ENCODE measurements at regions not wholly inside any gene's neighbourhood (a gene's known extent, or its start where the extent isn't known, plus 50 kb on each side); places are given as distances from the start of the nearest gene placed in this dataset.

DNA sequence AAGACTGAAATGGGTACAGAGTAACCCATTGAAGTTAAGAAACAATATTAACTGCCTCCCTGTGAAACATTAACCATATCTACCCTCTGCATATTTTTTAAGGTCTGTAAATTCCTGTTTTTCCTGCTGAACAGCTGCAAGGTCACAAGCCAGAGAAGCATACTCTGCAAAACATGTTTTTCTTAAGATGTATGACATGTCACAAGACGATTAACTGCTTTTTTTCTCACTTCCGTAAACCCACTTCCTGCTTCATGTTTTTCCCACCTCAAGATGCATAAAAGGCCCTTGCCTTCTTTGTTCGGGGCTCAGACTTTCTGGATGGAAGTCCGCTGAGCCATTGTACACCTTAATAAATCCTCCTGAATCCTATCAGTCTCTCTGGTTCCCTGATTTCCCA lies 504.7 kb upstream of the MIS18BP1 start:
- TF ChIP-seq SUZ12 (IDR thresholded peaks at IDR 0.05; ENCODE audit: extremely low read depth, insufficient read depth, insufficient read length) (no peak), YY1 (IDR thresholded peaks at IDR 0.05; ENCODE audit: insufficient read depth, insufficient read length) (no peak)
